Effector memory CD8-positive, alpha-beta T cell (primary cell): ENCODE measurements at regions not wholly inside any gene's neighbourhood (a gene's known extent, or its start where the extent isn't known, plus 50 kb on each side); places are given as distances from the start of the nearest gene placed in this dataset.

Source experiments
- ATAC-seq: fragments of 150-1000 bp; cut with Tn5 transposase; replicated peaks from 2 replicates; pipeline ENCODE4 v1.10.0; 2021; ENCODE audit warnings: mild to moderate bottlenecking, moderate library complexity
- DNase-seq, 3 experiments: peaks; one replicate each; pipeline ENCODE4 v3.0.0; 2021
- H3K27ac Mint-ChIP-seq, 2 donors: one replicate each; pipeline ENCODE4 v1.8.0; 2022; ENCODE audit warnings: mild to moderate bottlenecking in 2 of 2, mixed read lengths in 2 of 2, moderate library complexity in 2 of 2
- H3K27me3 Mint-ChIP-seq, 2 donors: one replicate each; pipeline ENCODE4 v1.8.0; 2022; ENCODE audit warnings: mixed read lengths in 2 of 2
- H3K36me3 Mint-ChIP-seq: one replicate; pipeline ENCODE4 v1.8.0; 2022; ENCODE audit warnings: mild to moderate bottlenecking, moderate library complexity, mixed read lengths; ENCODE audit not compliant: insufficient read depth
- H3K4me1 Mint-ChIP-seq, 2 donors: one replicate each; pipeline ENCODE4 v1.8.0; 2022; ENCODE audit warnings: low read depth in 2 of 2, mixed read lengths in 2 of 2
- H3K4me3 Mint-ChIP-seq, 2 donors: one replicate each; pipeline ENCODE4 v1.8.0; 2022; ENCODE audit warnings: mild to moderate bottlenecking in 2 of 2, mixed read lengths in 2 of 2, moderate library complexity in 2 of 2
- H3K9me3 Mint-ChIP-seq, 2 donors: one replicate each; pipeline ENCODE4 v1.8.0; 2022; ENCODE audit warnings: mixed read lengths in 2 of 2

- H3K27ac Mint-ChIP-seq: no peak overlapping the region
- ATAC-seq (no peak), DNase-seq (no peak)
- H3K36me3 Mint-ChIP-seq: no peaks in the 10 kb centered on the region
- no peaks in the 10 kb centered on the region for H3K27me3 Mint-ChIP-seq
- peaks cover 3 to 10% of the 10 kb centered on the region in 2 donors for H3K9me3 Mint-ChIP-seq
- H3K4me3 Mint-ChIP-seq: no peak overlapping the region
- H3K4me1 Mint-ChIP-seq: no peaks in the 10 kb centered on the region
These were observed 472.0 kb upstream of the TBX3 start for GRCh38 chr12:115155665-115156645.

- Mint-ChIP-seq H3K4me3 (no peak overlapping the region), H3K9me3 (peaks cover 0 to 28% of the 10 kb centered on the region in 2 donors), H3K27ac (no peak overlapping the region), H3K36me3 (no peaks in the 10 kb centered on the region), H3K4me1 (no peaks in the 10 kb centered on the region), H3K27me3 (no peaks in the 10 kb centered on the region)
- no peak for ATAC-seq
- DNase-seq: no peak
These were observed 465.9 kb upstream of the TBX3 start for GRCh38 chr12:115149685-115150378.

- no peak overlapping the region for H3K27ac Mint-ChIP-seq
- peaks cover 0 to 26% of the 10 kb centered on the region in 2 donors for H3K9me3 Mint-ChIP-seq
- no peak overlapping the region for H3K4me3 Mint-ChIP-seq
These were observed 465.3 kb upstream of the TBX3 start for GRCh38 chr12:115149279-115149678.

GRCh38 chr12:115147916-115148315 is 463.9 kb upstream of the TBX3 start:
- H3K27me3 Mint-ChIP-seq: no peaks in the 10 kb centered on the region
- no peak for ATAC-seq

More at GRCh38 chr12:115149279-115149678, 465.3 kb upstream of the TBX3 start:
- DNase-seq (no peak), ATAC-seq (no peak)
- Mint-ChIP-seq H3K4me1 (no peaks in the 10 kb centered on the region), H3K27me3 (no peaks in the 10 kb centered on the region), H3K36me3 (no peaks in the 10 kb centered on the region)

GRCh38 chr12:115146453-115146852 is 462.5 kb upstream of the TBX3 start:
- Mint-ChIP-seq H3K27me3 (no peaks in the 10 kb centered on the region), H3K4me3 (no peak overlapping the region), H3K4me1 (no peaks in the 10 kb centered on the region), H3K9me3 (peaks cover 3 to 17% of the 10 kb centered on the region in 2 donors), H3K36me3 (no peaks in the 10 kb centered on the region), H3K27ac (no peak overlapping the region)
- ATAC-seq (no peak), DNase-seq (no peak)

More at GRCh38 chr12:115147916-115148315, 463.9 kb upstream of the TBX3 start:
- Mint-ChIP-seq H3K27ac (no peak overlapping the region), H3K4me1 (no peaks in the 10 kb centered on the region), H3K36me3 (no peaks in the 10 kb centered on the region), H3K9me3 (peaks cover 3 to 17% of the 10 kb centered on the region in 2 donors), H3K4me3 (no peak overlapping the region)
- DNase-seq: no peak

GRCh38 chr12:115144425-115144824 is 460.4 kb upstream of the TBX3 start:
- peaks cover 3 to 17% of the 10 kb centered on the region in 2 donors for H3K9me3 Mint-ChIP-seq
- H3K27ac Mint-ChIP-seq: no peak overlapping the region
- ATAC-seq: no peak
- H3K4me1 Mint-ChIP-seq: no peaks in the 10 kb centered on the region
- H3K36me3 Mint-ChIP-seq: no peaks in the 10 kb centered on the region
- no peak for DNase-seq
- no peak overlapping the region for H3K4me3 Mint-ChIP-seq
- no peaks in the 10 kb centered on the region for H3K27me3 Mint-ChIP-seq

- no peak overlapping the region for H3K27ac Mint-ChIP-seq
- ATAC-seq: no peak
- H3K9me3 Mint-ChIP-seq: peaks cover 0 to 4% of the 10 kb centered on the region in 2 donors
- no peak overlapping the region for H3K4me3 Mint-ChIP-seq
- H3K36me3 Mint-ChIP-seq: no peaks in the 10 kb centered on the region
- H3K4me1 Mint-ChIP-seq: no peaks in the 10 kb centered on the region
- DNase-seq: no peak
- no peaks in the 10 kb centered on the region for H3K27me3 Mint-ChIP-seq
These were observed 457.1 kb upstream of the TBX3 start for GRCh38 chr12:115140981-115141655.

- no peak for DNase-seq
- Mint-ChIP-seq H3K4me1 (no peaks in the 10 kb centered on the region), H3K4me3 (no peak overlapping the region), H3K36me3 (no peaks in the 10 kb centered on the region), H3K27me3 (no peaks in the 10 kb centered on the region), H3K9me3 (peaks cover 0 to 1% of the 10 kb centered on the region in 2 donors), H3K27ac (no peak overlapping the region)
- no peak for ATAC-seq
These were observed 454.0 kb upstream of the TBX3 start for GRCh38 chr12:115137812-115138521.

- Mint-ChIP-seq H3K4me3 (no peak overlapping the region), H3K4me1 (no peaks in the 10 kb centered on the region), H3K36me3 (no peaks in the 10 kb centered on the region), H3K9me3 (peaks cover 0 to 3% of the 10 kb centered on the region in 2 donors), H3K27ac (no peak overlapping the region), H3K27me3 (no peaks in the 10 kb centered on the region)
- DNase-seq: no peak
- no peak for ATAC-seq
These were observed 451.8 kb upstream of the TBX3 start for GRCh38 chr12:115135800-115136211.

GRCh38 chr12:115134298-115134697 is 450.3 kb upstream of the TBX3 start:
- peaks cover 6 to 10% of the 10 kb centered on the region in 2 donors for H3K9me3 Mint-ChIP-seq
- no peaks in the 10 kb centered on the region for H3K27me3 Mint-ChIP-seq
- no peak for ATAC-seq
- H3K36me3 Mint-ChIP-seq: no peaks in the 10 kb centered on the region
- no peak overlapping the region for H3K27ac Mint-ChIP-seq
- no peaks in the 10 kb centered on the region for H3K4me1 Mint-ChIP-seq
- no peak overlapping the region for H3K4me3 Mint-ChIP-seq
- DNase-seq: no peak

- no peaks in the 10 kb centered on the region for H3K36me3 Mint-ChIP-seq
These were observed 448.9 kb upstream of the TBX3 start for GRCh38 chr12:115132905-115133304.

GRCh38 chr12:115132145-115132544 is 448.2 kb upstream of the TBX3 start:
- Mint-ChIP-seq H3K36me3 (no peaks in the 10 kb centered on the region), H3K4me1 (no peaks in the 10 kb centered on the region), H3K4me3 (no peak overlapping the region), H3K9me3 (peaks cover 12 to 13% of the 10 kb centered on the region in 2 donors), H3K27me3 (no peaks in the 10 kb centered on the region), H3K27ac (no peak overlapping the region)
- no peak for ATAC-seq
- DNase-seq: no peak

More at GRCh38 chr12:115132905-115133304, 448.9 kb upstream of the TBX3 start:
- no peaks in the 10 kb centered on the region for H3K4me1 Mint-ChIP-seq
- no peak overlapping the region for H3K4me3 Mint-ChIP-seq
- DNase-seq: no peak
- H3K27ac Mint-ChIP-seq: no peak overlapping the region
- H3K27me3 Mint-ChIP-seq: no peaks in the 10 kb centered on the region
- H3K9me3 Mint-ChIP-seq: peaks cover 10 to 13% of the 10 kb centered on the region in 2 donors
- ATAC-seq: no peak

- Mint-ChIP-seq H3K27ac (no peak overlapping the region), H3K9me3 (peaks cover 10 to 20% of the 10 kb centered on the region in 2 donors), H3K36me3 (no peaks in the 10 kb centered on the region), H3K27me3 (no peaks in the 10 kb centered on the region), H3K4me1 (no peaks in the 10 kb centered on the region), H3K4me3 (no peak overlapping the region)
- ATAC-seq (no peak), DNase-seq (no peak)
These were observed 445.8 kb upstream of the TBX3 start for GRCh38 chr12:115129727-115130126.
